Activated naive CD4-positive, alpha-beta T cell treated with Interleukin-2 at 50 U/mL for 16 hours (primary cell): ENCODE measurements at regions not wholly inside any gene's neighbourhood (a gene's known extent, or its start where the extent isn't known, plus 50 kb on each side); places are given as distances from the start of the nearest gene placed in this dataset.
"Not testable (repeated sequence)": the region's sequence is repeated elsewhere in the genome, so short reads cannot be mapped to it uniquely, and the experiment has no call there.

Source experiments
- DNase-seq: peaks from one replicate; pipeline ENCODE4 v3.0.0-alpha.2; 2020

- DNase-seq = no peak
Observed at GRCh38 chr5:117188211-117188610, 613.6 kb upstream of the SEMA6A start.

- DNase-seq = no peak
Observed at GRCh38 chr5:117186751-117187150, 612.1 kb upstream of the SEMA6A start.

GRCh38 chr5:117183326-117183725 is 608.7 kb upstream of the SEMA6A start:
- no peak for DNase-seq

GRCh38 chr5:117182104-117182503 is 607.5 kb upstream of the SEMA6A start:
- no peak for DNase-seq

GRCh38 chr5:117177302-117177701 is 602.7 kb upstream of the SEMA6A start:
- DNase-seq = no peak

GRCh38 chr5:117165068-117165467 is 590.4 kb upstream of the SEMA6A start:
- no peak for DNase-seq

- no peak for DNase-seq
Observed at GRCh38 chr5:117161718-117162335, 587.2 kb upstream of the SEMA6A start.

- no peak for DNase-seq
Observed at GRCh38 chr5:117160391-117160790, 585.8 kb upstream of the SEMA6A start.

GRCh38 chr5:117149312-117149711 is 574.7 kb upstream of the SEMA6A start:
- no peak for DNase-seq

GRCh38 chr5:117144086-117144485 is 569.5 kb upstream of the SEMA6A start:
- no peak for DNase-seq

- DNase-seq = no peak
Observed at GRCh38 chr5:117143406-117143805, 568.8 kb upstream of the SEMA6A start.

GRCh38 chr5:117138523-117138922 is 563.9 kb upstream of the SEMA6A start:
- DNase-seq = no peak

GRCh38 chr5:117135851-117136250 is 561.2 kb upstream of the SEMA6A start:
- no peak for DNase-seq

GRCh38 chr5:117133198-117133597 is 558.6 kb upstream of the SEMA6A start:
- DNase-seq = no peak

GRCh38 chr5:117131876-117132275 is 557.3 kb upstream of the SEMA6A start:
- no peak for DNase-seq

- no peak for DNase-seq
Observed at GRCh38 chr5:117131048-117131679, 556.5 kb upstream of the SEMA6A start.

- DNase-seq = no peak
Observed at GRCh38 chr5:117118499-117118898, 543.9 kb upstream of the SEMA6A start.

- DNase-seq = not testable (repeated sequence)
Observed at GRCh38 chr5:117117314-117117713, 542.7 kb upstream of the SEMA6A start.

GRCh38 chr5:117110548-117110947 is 535.9 kb upstream of the SEMA6A start:
- no peak for DNase-seq

- no peak for DNase-seq
Observed at GRCh38 chr5:117107859-117108258, 533.2 kb upstream of the SEMA6A start.

GRCh38 chr5:117103703-117104102 is 529.1 kb upstream of the SEMA6A start:
- no peak for DNase-seq

GRCh38 chr5:117102591-117102990 is 528.0 kb upstream of the SEMA6A start:
- no peak for DNase-seq

GRCh38 chr5:117100176-117100575 is 525.6 kb upstream of the SEMA6A start:
- no peak for DNase-seq

- no peak for DNase-seq
Observed at GRCh38 chr5:117098094-117098493, 523.5 kb upstream of the SEMA6A start.
